ENCODE measurements at regions not wholly inside any gene's neighbourhood (a gene's known extent, or its start where the extent isn't known, plus 50 kb on each side); places are given as distances from the start of the nearest gene placed in this dataset.

- DNase-seq, result no peak
Observed at GRCh38 chr20:60064554-60065196, 106.5 kb downstream of the CDH26 start.

GRCh38 chr20:60065741-60066437, 107.7 kb downstream of the CDH26 start:
- DNase-seq, result no peak

GRCh38 chr20:60066438-60066823, 108.2 kb downstream of the CDH26 start:
- DNase-seq, result no peak

- DNase-seq, result no peak
Observed at GRCh38 chr20:60068509-60068908, 110.3 kb downstream of the CDH26 start.

- no peak for DNase-seq
Observed at GRCh38 chr20:60069656-60070055, 111.4 kb downstream of the CDH26 start.

GRCh38 chr20:60070791-60071190, 112.6 kb downstream of the CDH26 start:
- DNase-seq, result no peak

- DNase-seq, result no peak
Observed at GRCh38 chr20:60071965-60072364, 113.7 kb downstream of the CDH26 start.

- no peak for DNase-seq
Observed at GRCh38 chr20:60073086-60073485, 114.9 kb downstream of the CDH26 start.

GRCh38 chr20:60073504-60073903, 115.3 kb downstream of the CDH26 start:
- no peak for DNase-seq

GRCh38 chr20:60074276-60074675, 116.1 kb downstream of the CDH26 start:
- no peak for DNase-seq

GRCh38 chr20:60078351-60079250, 120.4 kb downstream of the CDH26 start:
- no peak for DNase-seq

- DNase-seq, result no peak
Observed at GRCh38 chr20:60080401-60080800, 122.2 kb downstream of the CDH26 start.

GRCh38 chr20:60085551-60086132, 127.4 kb downstream of the CDH26 start:
- no peak for DNase-seq

GRCh38 chr20:60086821-60087562, 128.8 kb downstream of the CDH26 start:
- peak; percentile 14 for DNase-seq

GRCh38 chr20:60087563-60088105, 129.4 kb downstream of the CDH26 start:
- DNase-seq, result no peak

- DNase-seq, result no peak
Observed at GRCh38 chr20:60088236-60088635, 130.0 kb downstream of the CDH26 start.

GRCh38 chr20:60090631-60091030, 132.4 kb downstream of the CDH26 start:
- DNase-seq, result no peak

- DNase-seq, result no peak
Observed at GRCh38 chr20:60091305-60091704, 133.1 kb downstream of the CDH26 start.

GRCh38 chr20:60091861-60092260, 133.6 kb downstream of the CDH26 start:
- DNase-seq, result no peak

GRCh38 chr20:60092729-60093128, 134.5 kb downstream of the CDH26 start:
- no peak for DNase-seq

GRCh38 chr20:60095456-60095855, 137.2 kb downstream of the CDH26 start:
- no peak for DNase-seq

- no peak for DNase-seq
Observed at GRCh38 chr20:60096166-60096565, 137.9 kb downstream of the CDH26 start.

Measured in activated CD4-positive, alpha-beta T cell treated with anti-CD3 and anti-CD28 coated beads, Interleukin-10, Interleukin-2, amounts not matched to agents 100 ng/mL and 50 ng/mL, durations not matched to agents 16 hours and 8 hours (primary cell).